ENCODE measurements at regions not wholly inside any gene's neighbourhood (a gene's known extent, or its start where the extent isn't known, plus 50 kb on each side); places are given as distances from the start of the nearest gene placed in this dataset.
"Not testable (repeated sequence)": the region's sequence is repeated elsewhere in the genome, so short reads cannot be mapped to it uniquely, and the experiment has no call there.

DNA sequence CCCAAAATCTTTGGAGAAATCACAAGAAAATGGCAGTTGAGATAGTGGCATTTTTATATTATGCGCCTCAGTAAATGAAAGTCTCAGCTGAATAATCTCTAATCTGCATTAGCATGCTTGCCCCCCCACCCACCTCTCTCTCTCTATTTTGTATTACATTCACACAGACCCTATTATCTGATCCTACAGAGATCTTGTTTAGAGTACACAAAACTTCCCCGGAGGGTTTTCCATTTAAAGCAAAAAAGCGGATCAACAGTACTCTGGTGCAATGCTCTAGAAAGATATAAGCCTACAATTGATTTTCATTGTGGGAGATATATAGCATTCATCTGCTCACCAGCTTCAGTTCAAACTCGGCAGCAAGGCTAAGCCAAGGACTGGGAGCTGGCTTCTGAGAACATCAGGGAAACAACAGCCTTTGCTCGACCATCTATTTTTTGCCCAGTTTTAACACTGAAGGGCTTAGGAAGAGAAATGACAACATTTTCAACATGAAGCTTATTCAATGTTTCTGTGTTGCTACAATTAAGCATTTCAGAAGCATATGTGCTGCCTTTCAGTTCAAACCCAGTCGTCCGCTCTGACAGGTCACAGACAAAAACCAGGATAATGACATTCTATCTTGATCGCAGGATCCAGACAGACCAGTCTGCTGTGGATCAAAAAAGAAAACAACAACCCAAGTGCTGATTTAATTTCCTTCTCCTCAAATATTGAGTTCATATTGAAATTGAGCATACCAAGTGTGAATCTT lies 137.6 kb upstream of the ATXN1 start:
- TF ChIP-seq, protein P1, sequence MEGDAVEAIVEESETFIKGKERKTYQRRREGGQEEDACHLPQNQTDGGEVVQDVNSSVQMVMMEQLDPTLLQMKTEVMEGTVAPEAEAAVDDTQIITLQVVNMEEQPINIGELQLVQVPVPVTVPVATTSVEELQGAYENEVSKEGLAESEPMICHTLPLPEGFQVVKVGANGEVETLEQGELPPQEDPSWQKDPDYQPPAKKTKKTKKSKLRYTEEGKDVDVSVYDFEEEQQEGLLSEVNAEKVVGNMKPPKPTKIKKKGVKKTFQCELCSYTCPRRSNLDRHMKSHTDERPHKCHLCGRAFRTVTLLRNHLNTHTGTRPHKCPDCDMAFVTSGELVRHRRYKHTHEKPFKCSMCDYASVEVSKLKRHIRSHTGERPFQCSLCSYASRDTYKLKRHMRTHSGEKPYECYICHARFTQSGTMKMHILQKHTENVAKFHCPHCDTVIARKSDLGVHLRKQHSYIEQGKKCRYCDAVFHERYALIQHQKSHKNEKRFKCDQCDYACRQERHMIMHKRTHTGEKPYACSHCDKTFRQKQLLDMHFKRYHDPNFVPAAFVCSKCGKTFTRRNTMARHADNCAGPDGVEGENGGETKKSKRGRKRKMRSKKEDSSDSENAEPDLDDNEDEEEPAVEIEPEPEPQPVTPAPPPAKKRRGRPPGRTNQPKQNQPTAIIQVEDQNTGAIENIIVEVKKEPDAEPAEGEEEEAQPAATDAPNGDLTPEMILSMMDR (IDR thresholded peaks at IDR 0.05; ENCODE audit: borderline replicate concordance, insufficient read depth, low read depth, low read length): no peak
- no peak overlapping the region for H3K4me3 ChIP-seq (ENCODE audit: low read depth, low read length)

DNA sequence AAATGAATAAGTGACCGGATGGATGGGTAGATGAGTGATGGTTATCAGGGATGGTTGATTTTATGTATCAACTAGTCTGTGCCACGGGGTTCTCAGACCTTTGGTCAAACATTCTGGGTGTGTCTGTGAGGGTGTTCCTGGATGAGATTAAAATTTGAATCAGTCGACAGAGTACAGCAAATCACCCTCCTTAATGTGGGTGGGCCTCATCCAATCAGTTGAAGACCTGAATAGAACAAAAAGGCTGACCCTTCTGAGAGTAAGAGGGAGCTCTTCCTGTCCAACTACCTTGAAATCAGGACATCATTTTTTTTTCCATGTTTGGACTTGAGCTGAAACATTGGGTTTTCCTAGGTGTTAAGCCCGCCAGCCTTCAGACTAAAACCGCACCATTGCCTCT lies 136.4 kb upstream of the ATXN1 start:
- H3K4me3 ChIP-seq (ENCODE audit: low read depth, low read length): no peak overlapping the region
- TF ChIP-seq, protein P1 (IDR thresholded peaks at IDR 0.05; ENCODE audit: borderline replicate concordance, insufficient read depth, low read depth, low read length): no peak

DNA sequence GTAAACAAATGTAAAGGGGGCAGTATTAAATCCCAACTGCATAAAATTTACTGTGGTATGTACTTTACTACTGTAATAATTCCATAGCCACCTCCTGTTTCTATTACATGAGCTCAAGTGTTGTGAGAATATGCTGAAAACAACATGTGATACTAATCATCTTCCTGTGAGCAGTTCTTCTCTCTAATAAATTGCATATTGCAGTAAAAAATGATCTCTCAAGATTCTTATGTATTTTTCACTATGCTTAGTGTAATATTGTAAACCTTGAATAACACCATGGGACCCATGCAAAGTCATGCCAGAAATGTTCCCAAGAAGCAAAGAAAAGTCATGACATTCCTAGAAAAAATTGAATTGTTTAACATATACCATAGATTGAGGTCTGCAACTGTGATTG lies 133.0 kb upstream of the ATXN1 start:
- TF ChIP-seq, protein P1 (IDR thresholded peaks at IDR 0.05; ENCODE audit: borderline replicate concordance, insufficient read depth, low read depth, low read length): no peak

DNA sequence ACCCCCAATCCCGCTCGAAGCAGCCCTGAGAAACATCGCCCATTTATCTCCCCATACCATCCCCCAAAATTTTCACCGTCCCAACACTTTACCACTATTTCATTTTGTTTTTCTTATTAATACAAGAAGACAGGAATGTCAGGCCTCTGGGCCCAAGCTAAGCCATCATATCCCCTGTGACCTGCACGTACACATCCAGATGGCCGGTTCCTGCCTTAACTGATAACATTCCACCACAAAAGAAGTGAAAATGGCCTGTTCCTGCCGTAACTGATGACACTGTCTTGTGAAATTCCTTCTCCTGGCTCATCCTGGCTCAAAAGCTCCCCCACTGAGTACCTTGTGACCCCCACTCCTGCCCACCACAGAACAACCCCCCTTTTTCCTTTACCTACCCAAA lies 129.8 kb upstream of the ATXN1 start:
- not testable (repeated sequence) for H3K4me3 ChIP-seq (ENCODE audit: low read depth, low read length)

More for the DNA sequence above, 133.0 kb upstream of the ATXN1 start:
- H3K4me3 ChIP-seq (ENCODE audit: low read depth, low read length): no peak overlapping the region

DNA sequence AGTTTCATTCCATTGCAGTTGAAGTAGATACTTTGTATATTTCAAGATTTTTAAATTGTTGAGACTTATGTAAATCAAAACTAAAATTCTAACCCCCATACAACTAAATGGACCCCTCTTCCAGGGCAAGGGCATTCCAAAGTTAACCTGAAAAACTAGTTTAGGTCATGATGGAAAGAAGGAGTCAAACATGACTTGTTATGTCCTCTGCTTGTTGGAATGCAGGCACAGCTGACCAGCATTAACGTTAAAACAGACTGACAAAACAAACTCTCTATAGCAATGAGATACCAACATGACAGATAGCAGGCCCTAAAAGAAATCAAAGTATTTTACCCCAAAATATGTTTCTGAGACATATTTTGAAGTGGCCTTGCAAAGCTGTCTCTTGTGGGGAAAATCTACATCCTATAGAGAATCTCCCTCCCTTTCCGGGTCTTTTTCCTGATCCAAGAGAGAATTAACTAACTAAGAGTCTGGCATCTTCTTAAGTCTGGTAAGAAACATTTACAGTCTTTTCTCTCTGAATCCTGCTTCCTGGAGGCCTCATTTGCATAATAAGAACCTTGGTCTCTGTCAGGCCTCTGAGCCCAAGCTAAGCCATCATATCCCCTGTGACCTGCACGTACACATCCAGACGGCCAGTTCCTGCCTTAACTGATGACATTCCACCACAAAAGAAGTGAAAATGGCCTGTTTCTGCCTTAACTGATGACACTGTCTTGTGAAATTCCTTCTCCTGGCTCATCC lies 124.3 kb upstream of the ATXN1 start:
- TF ChIP-seq, protein P1 (IDR thresholded peaks at IDR 0.05; ENCODE audit: borderline replicate concordance, insufficient read depth, low read depth, low read length): no peak
- H3K4me3 ChIP-seq (ENCODE audit: low read depth, low read length): no peak overlapping the region

DNA sequence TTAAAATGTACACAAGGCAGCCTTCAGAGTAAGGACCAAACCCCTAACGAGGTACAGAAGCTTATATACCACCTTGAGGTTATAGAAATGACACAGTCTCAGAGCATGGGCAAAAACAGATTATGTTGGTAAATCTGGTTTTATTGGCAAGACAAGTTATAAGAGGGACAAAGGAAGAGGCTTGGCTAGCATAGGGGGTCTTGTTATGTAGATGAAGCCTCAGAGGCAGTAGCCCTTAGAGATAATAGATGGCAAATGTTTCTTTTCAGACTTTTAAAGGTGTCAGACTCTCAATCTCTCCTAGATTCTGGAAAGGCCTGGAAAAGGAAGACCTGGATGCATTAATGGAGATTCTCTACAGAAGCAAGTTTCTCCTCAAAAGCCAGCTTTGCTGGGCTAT lies 123.3 kb upstream of the ATXN1 start:
- H3K4me3 ChIP-seq (ENCODE audit: low read depth, low read length): no peak overlapping the region
- TF ChIP-seq, protein P1 (IDR thresholded peaks at IDR 0.05; ENCODE audit: borderline replicate concordance, insufficient read depth, low read depth, low read length): no peak

DNA sequence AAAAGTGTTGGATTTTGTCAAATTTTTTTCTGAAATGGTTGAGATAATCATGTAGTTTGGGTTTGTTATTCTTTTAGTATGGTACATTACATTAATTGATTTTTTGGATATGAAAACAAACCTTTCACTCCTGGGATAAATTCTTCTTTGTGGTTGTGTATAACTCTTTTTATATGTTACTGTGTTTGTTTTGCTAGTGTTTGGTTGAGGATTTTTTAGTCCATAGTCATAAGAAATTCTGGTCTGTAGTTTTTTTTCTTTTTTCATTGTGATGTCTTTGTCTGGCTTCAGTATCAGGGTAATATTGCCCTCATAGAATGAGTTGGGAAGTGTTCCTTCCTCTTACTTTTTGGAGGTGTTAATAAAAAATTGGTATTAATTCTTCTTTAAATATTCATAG lies 122.2 kb upstream of the ATXN1 start:
- TF ChIP-seq, protein P1 (IDR thresholded peaks at IDR 0.05; ENCODE audit: borderline replicate concordance, insufficient read depth, low read depth, low read length): no peak
- no peak overlapping the region for H3K4me3 ChIP-seq (ENCODE audit: low read depth, low read length)

Measured in GM12875 (cell line).